ENCODE measurements at regions not wholly inside any gene's neighbourhood (a gene's known extent, or its start where the extent isn't known, plus 50 kb on each side); places are given as distances from the start of the nearest gene placed in this dataset.

DNA sequence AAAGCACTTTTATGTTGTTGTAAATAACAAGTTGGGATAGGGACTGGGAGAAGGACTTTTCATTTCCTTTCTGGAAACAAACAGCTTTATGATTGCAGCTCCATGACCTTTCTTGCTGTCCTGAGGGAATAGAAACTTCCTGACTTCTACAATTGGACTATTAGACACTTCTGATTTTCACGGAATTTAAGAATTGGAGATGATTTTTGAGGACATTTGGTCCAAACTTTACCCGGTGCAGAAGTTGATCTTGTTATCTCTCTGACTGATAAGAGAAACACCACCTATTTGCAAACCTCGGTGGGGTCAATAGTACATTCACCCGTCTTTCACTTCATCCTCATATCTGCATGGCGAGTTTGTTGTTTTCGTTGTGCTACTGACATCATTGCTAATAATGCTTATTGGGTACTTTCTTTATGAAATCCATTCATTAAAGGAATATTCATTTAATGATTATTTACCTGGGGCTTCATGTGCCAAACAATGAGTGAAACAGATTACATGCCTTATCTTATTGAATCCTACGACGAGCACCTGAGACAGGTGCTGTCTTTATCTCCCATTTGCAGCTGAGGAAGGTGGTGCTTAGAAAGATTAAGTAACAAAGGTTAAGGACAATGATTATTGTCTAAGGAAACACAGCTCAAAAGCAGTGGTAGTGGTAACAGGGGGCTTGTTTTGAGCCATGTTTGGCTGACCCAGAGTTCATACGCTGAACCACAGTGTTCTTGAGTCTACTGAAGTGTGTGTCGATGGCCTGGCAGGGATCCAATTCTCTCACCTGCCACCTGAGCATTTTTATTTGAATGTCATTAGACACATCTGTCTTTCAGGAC, 176.9 kb upstream of the FAM20A start:
- Histone ChIP-seq H3K4ac (ENCODE audit: low read depth, low read length) (no peak overlapping the region), H3K9ac (ENCODE audit: low read length) (no peak overlapping the region), H3K79me1 (ENCODE audit: low read length) (no peaks in the 10 kb centered on the region), H2BK5ac (ENCODE audit: low read depth, low read length, poor library complexity) (no peak overlapping the region), H2BK12ac (ENCODE audit: low read length) (no peak overlapping the region), H3K27ac (ENCODE audit: low read depth, low read length) (no peak overlapping the region), H3K27me3 (ENCODE audit: insufficient read depth, low read length) (no peaks in the 10 kb centered on the region), H3K4me2 (ENCODE audit: low read length) (no peak overlapping the region), H2BK120ac (ENCODE audit: insufficient read depth, low read length, poor library complexity) (no peak overlapping the region), H3K9me3 (ENCODE audit: insufficient read depth, low read depth, low read length) (no peaks in the 10 kb centered on the region), H3K18ac (ENCODE audit: low read length) (no peak overlapping the region), H3K4me3 (ENCODE audit: low read depth, low read length) (no peak overlapping the region), H2AFZ (ENCODE audit: insufficient read depth, low read length, poor library complexity) (no peak overlapping the region), H3K14ac (ENCODE audit: low read length) (no peak overlapping the region), H2AK5ac (ENCODE audit: low read length) (no peak overlapping the region), H3K4me1 (ENCODE audit: control insufficient read depth in 1 of 2, insufficient read depth in 2 of 2, low read length in 2 of 2) (no peaks in the 10 kb centered on the region), H4K8ac (ENCODE audit: low read depth, low read length) (no peak overlapping the region), H3K36me3 (ENCODE audit: control insufficient read depth in 1 of 2, insufficient read depth in 2 of 2, low read length in 2 of 2) (no peaks in the 10 kb centered on the region), H3K23ac (ENCODE audit: low read length) (no peak overlapping the region), H3K79me2 (ENCODE audit: control insufficient read depth, insufficient read depth, low read length, poor library complexity) (no peaks in the 10 kb centered on the region), H4K12ac (ENCODE audit: low read depth, low read length) (no peak overlapping the region), H4K91ac (ENCODE audit: low read depth, low read length) (no peak overlapping the region)
- WGBS (ENCODE audit: extremely low coverage, insufficient coverage, insufficient read length), result no CpG with 5 or more reads among the region's 10 CpGs
- DNase-seq, result no peak

DNA sequence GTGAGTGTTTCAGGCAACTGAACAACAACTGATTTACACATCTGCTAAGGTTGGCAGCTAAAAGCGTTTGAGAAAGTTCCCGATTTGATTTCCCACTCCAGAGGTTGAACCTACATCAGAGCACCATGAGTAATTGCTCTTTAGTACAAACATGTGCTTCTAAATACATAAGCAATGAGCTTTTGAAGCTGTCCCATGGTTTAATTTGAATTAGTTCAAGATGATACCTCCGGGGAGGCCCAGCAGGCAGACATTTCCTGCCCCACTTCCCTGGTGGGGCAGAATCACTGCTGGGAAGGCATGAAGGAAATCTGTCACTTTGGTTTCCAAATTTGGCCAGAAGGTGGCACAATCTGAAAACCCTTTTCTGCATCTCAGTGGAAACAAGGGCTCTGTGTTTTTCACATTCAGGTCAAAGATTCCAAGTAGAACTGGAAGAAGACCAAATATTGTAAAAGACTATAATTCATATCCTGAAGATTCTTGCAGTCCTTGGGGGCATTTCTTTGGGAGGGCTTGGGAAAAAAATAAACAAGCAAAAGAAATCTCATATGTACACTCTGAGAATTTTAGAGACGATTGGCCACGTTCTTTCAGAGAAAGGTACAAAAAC, 176.2 kb upstream of the FAM20A start:
- Histone ChIP-seq H2AK5ac (ENCODE audit: low read length) (no peak overlapping the region), H3K14ac (ENCODE audit: low read length) (no peak overlapping the region), H3K9ac (ENCODE audit: low read length) (no peak overlapping the region), H4K91ac (ENCODE audit: low read depth, low read length) (no peak overlapping the region), H3K79me1 (ENCODE audit: low read length) (no peaks in the 10 kb centered on the region), H3K23ac (ENCODE audit: low read length) (no peak overlapping the region), H3K27ac (ENCODE audit: low read depth, low read length) (no peak overlapping the region), H2BK5ac (ENCODE audit: low read depth, low read length, poor library complexity) (no peak overlapping the region), H3K4me3 (ENCODE audit: low read depth, low read length) (no peak overlapping the region), H3K4me1 (ENCODE audit: control insufficient read depth in 1 of 2, insufficient read depth in 2 of 2, low read length in 2 of 2) (no peaks in the 10 kb centered on the region), H3K9me3 (ENCODE audit: insufficient read depth, low read depth, low read length) (no peaks in the 10 kb centered on the region), H3K4ac (ENCODE audit: low read depth, low read length) (no peak overlapping the region), H3K18ac (ENCODE audit: low read length) (no peak overlapping the region), H3K4me2 (ENCODE audit: low read length) (no peak overlapping the region), H3K36me3 (ENCODE audit: control insufficient read depth in 1 of 2, insufficient read depth in 2 of 2, low read length in 2 of 2) (no peaks in the 10 kb centered on the region), H4K8ac (ENCODE audit: low read depth, low read length) (no peak overlapping the region), H3K27me3 (ENCODE audit: insufficient read depth, low read length) (no peaks in the 10 kb centered on the region), H2AFZ (ENCODE audit: insufficient read depth, low read length, poor library complexity) (no peak overlapping the region), H2BK120ac (ENCODE audit: insufficient read depth, low read length, poor library complexity) (no peak overlapping the region), H2BK12ac (ENCODE audit: low read length) (no peak overlapping the region), H4K12ac (ENCODE audit: low read depth, low read length) (no peak overlapping the region), H3K79me2 (ENCODE audit: control insufficient read depth, insufficient read depth, low read length, poor library complexity) (no peaks in the 10 kb centered on the region)
- peak; percentile 15 to 70 for DNase-seq
- no CpG with 5 or more reads among the region's 5 CpGs for WGBS (ENCODE audit: extremely low coverage, insufficient coverage, insufficient read length)

DNA sequence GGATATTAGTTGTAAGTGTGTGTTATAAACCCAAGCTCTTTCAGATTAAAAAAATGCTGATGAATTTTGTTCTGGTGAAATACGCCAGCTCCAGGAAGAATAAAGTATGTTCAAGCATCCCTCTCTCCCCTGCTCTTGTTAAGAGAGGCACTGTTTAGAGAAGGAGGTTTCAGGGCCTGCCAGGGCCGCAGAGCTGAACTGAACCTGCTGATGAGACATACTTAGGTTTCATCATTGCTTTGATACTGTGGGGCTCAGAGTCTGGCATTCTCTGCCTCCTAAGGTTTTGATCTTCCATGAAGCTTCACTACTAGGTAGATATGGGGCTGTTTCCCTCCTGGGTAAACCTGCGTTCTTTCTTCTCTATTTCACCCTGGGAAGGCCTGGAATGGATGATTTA, 175.3 kb upstream of the FAM20A start:
- H2BK120ac ChIP-seq (ENCODE audit: insufficient read depth, low read length, poor library complexity), result no peak overlapping the region
- no peaks in the 10 kb centered on the region for H3K9me3 ChIP-seq (ENCODE audit: insufficient read depth, low read depth, low read length)
- H3K27ac ChIP-seq (ENCODE audit: low read depth, low read length), result no peak overlapping the region
- H2AK5ac ChIP-seq (ENCODE audit: low read length), result no peak overlapping the region
- no peak overlapping the region for H4K8ac ChIP-seq (ENCODE audit: low read depth, low read length)
- no peaks in the 10 kb centered on the region for H3K79me2 ChIP-seq (ENCODE audit: control insufficient read depth, insufficient read depth, low read length, poor library complexity)
- no CpG with 5 or more reads among the region's 3 CpGs for WGBS (ENCODE audit: extremely low coverage, insufficient coverage, insufficient read length)
- H3K4me1 ChIP-seq (ENCODE audit: control insufficient read depth in 1 of 2, insufficient read depth in 2 of 2, low read length in 2 of 2), result no peaks in the 10 kb centered on the region
- H4K12ac ChIP-seq (ENCODE audit: low read depth, low read length), result no peak overlapping the region
- no peaks in the 10 kb centered on the region for H3K36me3 ChIP-seq (ENCODE audit: control insufficient read depth in 1 of 2, insufficient read depth in 2 of 2, low read length in 2 of 2)
- H3K18ac ChIP-seq (ENCODE audit: low read length), result no peak overlapping the region
- H2BK12ac ChIP-seq (ENCODE audit: low read length), result no peak overlapping the region
- H3K4me2 ChIP-seq (ENCODE audit: low read length), result no peak overlapping the region
- no peaks in the 10 kb centered on the region for H3K79me1 ChIP-seq (ENCODE audit: low read length)
- DNase-seq, result no peak
- no peaks in the 10 kb centered on the region for H3K27me3 ChIP-seq (ENCODE audit: insufficient read depth, low read length)
- H2BK5ac ChIP-seq (ENCODE audit: low read depth, low read length, poor library complexity), result no peak overlapping the region
- no peak overlapping the region for H3K23ac ChIP-seq (ENCODE audit: low read length)
- H4K91ac ChIP-seq (ENCODE audit: low read depth, low read length), result no peak overlapping the region
- H3K9ac ChIP-seq (ENCODE audit: low read length), result no peak overlapping the region
- no peak overlapping the region for H3K4ac ChIP-seq (ENCODE audit: low read depth, low read length)
- H3K4me3 ChIP-seq (ENCODE audit: low read depth, low read length), result no peak overlapping the region
- H3K14ac ChIP-seq (ENCODE audit: low read length), result no peak overlapping the region
- H2AFZ ChIP-seq (ENCODE audit: insufficient read depth, low read length, poor library complexity), result no peak overlapping the region

DNA sequence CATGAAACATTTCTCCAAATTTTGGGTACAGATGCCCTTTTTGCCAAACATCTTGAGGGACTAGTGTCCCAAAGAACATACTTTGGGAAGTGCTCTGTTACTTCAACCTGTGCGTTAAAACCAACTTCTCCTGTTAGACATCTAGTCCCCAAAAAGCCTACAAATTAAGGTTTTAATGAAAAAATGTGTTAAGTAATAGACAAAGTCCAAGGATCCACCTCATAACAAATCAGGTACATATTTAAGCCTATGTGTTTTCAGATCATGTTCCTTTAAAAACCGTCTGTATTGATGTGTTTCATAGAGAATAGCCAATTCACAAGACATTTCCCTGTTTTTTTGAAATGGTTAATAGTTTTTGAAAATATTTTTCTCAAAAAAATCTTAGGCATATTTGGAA, 174.8 kb upstream of the FAM20A start:
- Histone ChIP-seq H2AK5ac (ENCODE audit: low read length) (no peak overlapping the region), H3K79me1 (ENCODE audit: low read length) (no peaks in the 10 kb centered on the region), H2BK5ac (ENCODE audit: low read depth, low read length, poor library complexity) (no peak overlapping the region)

More for the DNA sequence above, 174.8 kb upstream of the FAM20A start:
- no peak overlapping the region for H2BK120ac ChIP-seq (ENCODE audit: insufficient read depth, low read length, poor library complexity)
- H3K4me1 ChIP-seq (ENCODE audit: control insufficient read depth in 1 of 2, insufficient read depth in 2 of 2, low read length in 2 of 2), result no peaks in the 10 kb centered on the region
- no peak overlapping the region for H3K4me2 ChIP-seq (ENCODE audit: low read length)
- H3K4ac ChIP-seq (ENCODE audit: low read depth, low read length), result no peak overlapping the region
- H4K91ac ChIP-seq (ENCODE audit: low read depth, low read length), result no peak overlapping the region
- no peak overlapping the region for H3K27ac ChIP-seq (ENCODE audit: low read depth, low read length)
- no peak overlapping the region for H3K23ac ChIP-seq (ENCODE audit: low read length)
- no peaks in the 10 kb centered on the region for H3K79me2 ChIP-seq (ENCODE audit: control insufficient read depth, insufficient read depth, low read length, poor library complexity)
- no peak overlapping the region for H3K14ac ChIP-seq (ENCODE audit: low read length)
- no peaks in the 10 kb centered on the region for H3K27me3 ChIP-seq (ENCODE audit: insufficient read depth, low read length)
- H4K8ac ChIP-seq (ENCODE audit: low read depth, low read length), result no peak overlapping the region
- no peak for DNase-seq
- H3K9ac ChIP-seq (ENCODE audit: low read length), result no peak overlapping the region
- no CpG with 5 or more reads among the region's 2 CpGs for WGBS (ENCODE audit: extremely low coverage, insufficient coverage, insufficient read length)
- H3K36me3 ChIP-seq (ENCODE audit: control insufficient read depth in 1 of 2, insufficient read depth in 2 of 2, low read length in 2 of 2), result no peaks in the 10 kb centered on the region
- H3K9me3 ChIP-seq (ENCODE audit: insufficient read depth, low read depth, low read length), result no peaks in the 10 kb centered on the region
- H4K12ac ChIP-seq (ENCODE audit: low read depth, low read length), result no peak overlapping the region
- H3K18ac ChIP-seq (ENCODE audit: low read length), result no peak overlapping the region
- H3K4me3 ChIP-seq (ENCODE audit: low read depth, low read length), result no peak overlapping the region
- no peak overlapping the region for H2AFZ ChIP-seq (ENCODE audit: insufficient read depth, low read length, poor library complexity)
- no peak overlapping the region for H2BK12ac ChIP-seq (ENCODE audit: low read length)
